Tibial nerve (tissue), 3 donors: ENCODE measurements at regions not wholly inside any gene's neighbourhood (a gene's known extent, or its start where the extent isn't known, plus 50 kb on each side); places are given as distances from the start of the nearest gene placed in this dataset.

Experiments used
- CTCF ChIP-seq, 5 experiments: fragments of 200-600 bp in 3 of 5; fragments of 450-650 bp in 2 of 5; sonication (generic) in 3 of 5; IDR thresholded peaks; one replicate each; pipeline ENCODE4 v1.5.1; 2016 to 2019; ENCODE audit warnings: antibody characterized with exemption in 5 of 5, mild to moderate bottlenecking in 3 of 5, moderate library complexity in 2 of 5
- POLR2A ChIP-seq, 2 donors: fragments of 450-650 bp; IDR thresholded peaks; one replicate each; pipeline ENCODE4 v1.6.1; 2017; ENCODE audit warnings: antibody characterized with exemption in 2 of 2, mild to moderate bottlenecking in 2 of 2, moderate library complexity in 2 of 2

GRCh38 chr4:19368800-19369199, 882.9 kb upstream of the SLIT2 start:
- TF ChIP-seq CTCF (IDR thresholded peaks at IDR 0.05) (no peak), POLR2A (IDR thresholded peaks at IDR 0.05) (no peak)
